SK-N-SH (cell line): ENCODE measurements at regions not wholly inside any gene's neighbourhood (a gene's known extent, or its start where the extent isn't known, plus 50 kb on each side); places are given as distances from the start of the nearest gene placed in this dataset.

Experiments
- CTCF ChIA-PET: fragments of 300-600, 350-600 bp; formaldehyde crosslinking; extraction: SDS; loops from one replicate; lab custom pipeline; 2021; lab: Yijun Ruan, JAX
- POLR2A ChIA-PET: fragments of 350-600 bp; sonication (Branson Sonifier 250); formaldehyde crosslinking; extraction: SDS; loops from one replicate; lab custom pipeline; 2020; ENCODE audit warnings: antibody characterized with exemption, inconsistent platforms; lab: Yijun Ruan, JAX
- DNase-seq: peaks from one replicate; pipeline ENCODE4 v3.0.0; 2012
- H2AFZ ChIP-seq: fragments of 200-600 bp; sonication (generic); 2 replicates; pipeline ENCODE4 v1.8.1; 2016; ENCODE audit warnings: antibody characterized with exemption, mild to moderate bottlenecking, low read depth
- H3F3A ChIP-seq: fragments of 200-600 bp; sonication (generic); replicated peaks from 2 replicates; pipeline ENCODE3; 2016; ENCODE audit warnings: antibody characterized with exemption, mild to moderate bottlenecking; ENCODE audit not compliant: insufficient read depth
- H3K27ac ChIP-seq, 2 experiments: fragments of 200-500 bp in 1 of 2; fragments of 200-600 bp in 1 of 2; sonication (Bioruptor generic) in 1 of 2; sonication (generic), shearing (Covaris generic) in 1 of 2; 2 replicates each; pipeline versions ENCODE4 v1.5.1 to v1.6.1; 2014 to 2016; ENCODE audit warnings: low read depth in 2 of 2, inconsistent platforms in 1 of 2, low read length in 1 of 2, mild to moderate bottlenecking in 1 of 2, mixed read lengths in 1 of 2
- H3K27me3 ChIP-seq: fragments of 200-600 bp; sonication (generic), shearing (Covaris generic); 2 replicates; pipeline ENCODE4 v1.6.1; 2016; ENCODE audit warnings: mixed run types; ENCODE audit not compliant: insufficient read depth
- H3K36me3 ChIP-seq, 2 experiments: fragments of 200-500 bp in 1 of 2; fragments of 200-600 bp in 1 of 2; sonication (Bioruptor generic) in 1 of 2; sonication (generic) in 1 of 2; replicated peaks in 1 of 2; 2 replicates each; pipeline versions ENCODE3 to v1.5.1; 2014 to 2016; ENCODE audit warnings: low read length in 1 of 2, mild to moderate bottlenecking in 1 of 2; ENCODE audit not compliant: insufficient read depth in 2 of 2, control insufficient read depth in 1 of 2
- H3K4me1 ChIP-seq, 2 experiments: fragments of 200-500 bp in 1 of 2; fragments of 200-600 bp in 1 of 2; sonication (Bioruptor generic) in 1 of 2; sonication (generic), shearing (Covaris generic) in 1 of 2; 2 replicates each; pipeline versions ENCODE4 v1.5.1 to v1.6.1; 2014 to 2016; ENCODE audit warnings: low read depth in 1 of 2, low read length in 1 of 2, mixed run types in 1 of 2; ENCODE audit not compliant: insufficient read depth in 2 of 2, control insufficient read depth in 1 of 2
- H3K4me2 ChIP-seq: fragments of 200-600 bp; sonication (generic), shearing (Covaris generic); 2 replicates; pipeline ENCODE4 v1.6.1; 2017; ENCODE audit warnings: mixed run types
- H3K4me3 ChIP-seq, 2 experiments: fragments of 200-500 bp in 1 of 2; fragments of 200-600 bp in 1 of 2; sonication (Bioruptor generic) in 1 of 2; sonication (generic), shearing (Covaris generic) in 1 of 2; 2 replicates each; pipeline versions ENCODE4 v1.5.1 to v1.8.1; 2014 to 2016; ENCODE audit warnings: low read depth in 2 of 2, inconsistent platforms in 1 of 2, low read length in 1 of 2, mild to moderate bottlenecking in 1 of 2, mixed read lengths in 1 of 2, moderate library complexity in 1 of 2
- H3K79me2 ChIP-seq: fragments of 200-600 bp; sonication (generic); 2 replicates; pipeline ENCODE4 v1.8.1; 2017; ENCODE audit warnings: mild to moderate bottlenecking; ENCODE audit not compliant: insufficient read depth
- H3K9ac ChIP-seq: fragments of 200-600 bp; sonication (generic); 2 replicates; pipeline ENCODE4 v1.6.1; 2017; ENCODE audit warnings: mixed run types
- H3K9me2 ChIP-seq: fragments of 200-600 bp; sonication (generic); 2 replicates; pipeline ENCODE4 v1.6.1; 2017; ENCODE audit warnings: mixed run types
- H3K9me3 ChIP-seq: fragments of 200-600 bp; sonication (generic); 2 replicates; pipeline ENCODE4 v1.6.1; 2017; ENCODE audit warnings: mixed run types, mild to moderate bottlenecking, moderate library complexity
- H4K20me1 ChIP-seq: fragments of 200-600 bp; sonication (generic); 2 replicates; pipeline ENCODE4 v1.6.1; 2017; ENCODE audit warnings: mild to moderate bottlenecking, mixed run types; ENCODE audit not compliant: insufficient read depth
- EP300 ChIP-seq, 2 experiments: IDR thresholded peaks; 2 replicates each; pipeline versions ENCODE4 v1.4.0 to v1.6.1; 2012; ENCODE audit warnings: borderline replicate concordance in 1 of 2, low read depth in 1 of 2, low read length in 1 of 2
- EZH2phosphoT487 ChIP-seq: fragments of 200-600 bp; sonication (generic); IDR thresholded peaks from 2 replicates; pipeline ENCODE4 v1.6.1; 2017; ENCODE audit warnings: low read depth, mixed run types, mild to moderate bottlenecking, antibody characterized with exemption, moderate library complexity, borderline replicate concordance
- FOSL2 ChIP-seq: IDR thresholded peaks from 2 replicates; pipeline ENCODE4 v1.4.0; 2012; ENCODE audit warnings: low read depth, mild to moderate bottlenecking, moderate library complexity, borderline replicate concordance
- FOXJ3 ChIP-seq: sonication (generic); formaldehyde crosslinking; IDR thresholded peaks from 2 replicates; pipeline ENCODE4 v1.5.1; 2020; ENCODE audit warnings: mild to moderate bottlenecking, missing genetic modification reagents
- GATA2 ChIP-seq: sonication (generic); formaldehyde crosslinking; IDR thresholded peaks from 2 replicates; pipeline ENCODE4 v1.5.0; 2020; ENCODE audit warnings: mild to moderate bottlenecking, missing genetic modification reagents
- IRF3 ChIP-seq: fragments of 150-350 bp; IDR thresholded peaks from 2 replicates; pipeline ENCODE4 v1.6.1; 2016; ENCODE audit warnings: mild to moderate bottlenecking, low read depth, low read length
- MAX ChIP-seq: IDR thresholded peaks from 2 replicates; pipeline ENCODE4 v1.4.0; 2012; ENCODE audit warnings: low read depth
- REST ChIP-seq: IDR thresholded peaks from 2 replicates; pipeline ENCODE4 v1.6.1; 2012; ENCODE audit warnings: mild to moderate bottlenecking, low read depth, low read length, moderate library complexity
- SIN3A ChIP-seq: IDR thresholded peaks from 2 replicates; pipeline ENCODE4 v1.6.1; 2012; ENCODE audit warnings: low read depth, mild to moderate bottlenecking, low read length, moderate library complexity, borderline replicate concordance
- TCF12 ChIP-seq: IDR thresholded peaks from 2 replicates; pipeline ENCODE4 v1.4.0; 2012
- USF2 ChIP-seq: fragments of 150-350 bp; IDR thresholded peaks from 2 replicates; pipeline ENCODE4 v1.6.1; 2017; ENCODE audit warnings: antibody characterized with exemption, low read length, low read depth, borderline replicate concordance
- YY1 ChIP-seq: IDR thresholded peaks from 2 replicates; pipeline ENCODE4 v1.4.0; 2012; ENCODE audit warnings: low read depth, mild to moderate bottlenecking
- ZBTB33 ChIP-seq: IDR thresholded peaks from 2 replicates; pipeline ENCODE4 v1.4.0; 2012; ENCODE audit warnings: low read depth, borderline replicate concordance
- WGBS: methylation state at CpG from one replicate; pipeline ENCODE4 v1.1.6; 2017; ENCODE audit warnings: low lambda C conversion rate; 5-methylcytosine and 5-hydroxymethylcytosine counted together

GRCh38 chr4:124973716-124974115, 261.2 kb upstream of the ANKRD50 start:
- no peak overlapping the region for H3K9ac ChIP-seq
- CTCF ChIA-PET, result no interaction called here
- WGBS, result 86% methylated on average over 1 of the region's 1 CpG

GRCh38 chr4:124970011-124970410, 257.5 kb upstream of the ANKRD50 start:
- Histone ChIP-seq H3K27ac (no peak overlapping the region; a peak in 1 of 4 replicates), H3F3A (peaks cover 4% of the 10 kb centered on the region), H3K4me3 (no peak overlapping the region), H3K4me2 (no peak overlapping the region), H3K79me2 (no peaks in the 10 kb centered on the region), H4K20me1 (no peaks in the 10 kb centered on the region), H3K9me3 (no peaks in the 10 kb centered on the region; the same call in 1 of the 2 replicates), H3K36me3 (no peaks in the 10 kb centered on the region), H3K27me3 (no peaks in the 10 kb centered on the region), H3K9me2 (no peaks in the 10 kb centered on the region), H3K4me1 (no peaks in the 10 kb centered on the region; a peak in 1 of 4 replicates), H2AFZ (no peak overlapping the region), H3K9ac (no peak overlapping the region)
- TF ChIP-seq TCF12 (peak; percentile 38; the same call in 1 of the 2 replicates), FOSL2 (peak; percentile 10; the same call in 1 of the 2 replicates), EZH2phosphoT487 (no peak)
- POLR2A ChIA-PET, result no interaction called here
- no peak for DNase-seq
- 78% methylated on average over 2 of the region's 2 CpGs for WGBS
- CTCF ChIA-PET, result no interaction called here

More at GRCh38 chr4:124973716-124974115, 261.2 kb upstream of the ANKRD50 start:
- Histone ChIP-seq H3K27ac (no peak overlapping the region), H3K4me3 (no peak overlapping the region), H3K27me3 (no peaks in the 10 kb centered on the region), H3K9me3 (no peaks in the 10 kb centered on the region; the same call in 1 of the 2 replicates), H3K9me2 (no peaks in the 10 kb centered on the region), H4K20me1 (no peaks in the 10 kb centered on the region), H3K79me2 (no peaks in the 10 kb centered on the region), H2AFZ (no peak overlapping the region), H3K36me3 (no peaks in the 10 kb centered on the region), H3K4me1 (peaks cover 0 to 14% of the 10 kb centered on the region in 2 experiments; a peak in 2 of 4 replicates), H3F3A (peaks cover 4% of the 10 kb centered on the region), H3K4me2 (no peak overlapping the region)
- TF ChIP-seq ZBTB33, result no peak
- no peak for TF ChIP-seq SIN3A
- no peak for TF ChIP-seq GATA2 (CRISPR knock-in tag)
- POLR2A ChIA-PET, result no interaction called here
- DNase-seq, result no peak

GRCh38 chr4:124965497-124965891, 253.0 kb upstream of the ANKRD50 start:
- Histone ChIP-seq H3K27me3 (no peaks in the 10 kb centered on the region), H3K9me3 (no peaks in the 10 kb centered on the region; the same call in 1 of the 2 replicates), H3K79me2 (no peaks in the 10 kb centered on the region), H3K4me1 (no peaks in the 10 kb centered on the region; a peak in 1 of 4 replicates), H3K9me2 (no peaks in the 10 kb centered on the region), H3K36me3 (no peaks in the 10 kb centered on the region), H3K9ac (no peak overlapping the region), H4K20me1 (no peaks in the 10 kb centered on the region), H3K4me3 (no peak overlapping the region), H3K4me2 (no peak overlapping the region), H2AFZ (no peak overlapping the region), H3F3A (peaks cover 4% of the 10 kb centered on the region), H3K27ac (no peak overlapping the region)
- no peak for DNase-seq
- CTCF ChIA-PET, result no interaction called here
- WGBS, result 90% methylated on average over 1 of the region's 1 CpG
- POLR2A ChIA-PET, result no interaction called here
- TF ChIP-seq REST (no peak), MAX (no peak), EZH2phosphoT487 (no peak), FOXJ3 (CRISPR knock-in tag) (no peak), USF2 (no peak), EP300 (IDR thresholded peaks at IDR 0.05; ENCODE audit: borderline replicate concordance in 1 of 2, low read depth in 1 of 2, low read length in 1 of 2) (no peak), YY1 (no peak), IRF3 (no peak)
